GM13977 (cell line): ENCODE measurements at regions not wholly inside any gene's neighbourhood (a gene's known extent, or its start where the extent isn't known, plus 50 kb on each side); places are given as distances from the start of the nearest gene placed in this dataset.

Experiments used
- DNase-seq: peaks from one replicate; pipeline ENCODE4 v3.0.0; 2012; ENCODE audit warnings: low spot score
- CTCF ChIP-seq: IDR thresholded peaks from 2 replicates; pipeline ENCODE4 v1.5.1; 2012; ENCODE audit warnings: mild to moderate bottlenecking, control low read depth; ENCODE audit not compliant: insufficient read depth; ENCODE audit errors: extremely low read depth, missing control alignments
- in situ Hi-C: fragments of 300-500 bp; cut with MboI; formaldehyde crosslinking; loops from one replicate; pipeline ENCODE4 v1.12.0; 2022; ENCODE audit warnings: low sequenced_read_pairs, low pct_unique_long_range_greater_than_20kb, mixed read lengths, inconsistent platforms; ENCODE audit not compliant: unreplicated experiment

GRCh38 chr12:113732916-113733315 lies 233.2 kb downstream of the RBM19 start:
- DNase-seq, result no peak
- TF ChIP-seq CTCF, result no peak
- in situ Hi-C loops, result no loop called here

- in situ Hi-C loops, result no loop called here
- no peak for DNase-seq
- no peak for TF ChIP-seq CTCF
Measured at GRCh38 chr12:113727651-113728061, 238.5 kb downstream of the RBM19 start.

- no peak for TF ChIP-seq CTCF
- in situ Hi-C loops, result no loop called here
Measured at GRCh38 chr12:113726254-113726819, 239.8 kb downstream of the RBM19 start.

GRCh38 chr12:113725557-113725876 lies 240.6 kb downstream of the RBM19 start:
- in situ Hi-C loops, result no loop called here
- TF ChIP-seq CTCF, result no peak
- DNase-seq, result no peak

More at GRCh38 chr12:113726254-113726819, 239.8 kb downstream of the RBM19 start:
- no peak for DNase-seq

GRCh38 chr12:113724794-113725556 lies 241.2 kb downstream of the RBM19 start:
- in situ Hi-C loops, result no loop called here
- no peak for TF ChIP-seq CTCF
- no peak for DNase-seq

DNA sequence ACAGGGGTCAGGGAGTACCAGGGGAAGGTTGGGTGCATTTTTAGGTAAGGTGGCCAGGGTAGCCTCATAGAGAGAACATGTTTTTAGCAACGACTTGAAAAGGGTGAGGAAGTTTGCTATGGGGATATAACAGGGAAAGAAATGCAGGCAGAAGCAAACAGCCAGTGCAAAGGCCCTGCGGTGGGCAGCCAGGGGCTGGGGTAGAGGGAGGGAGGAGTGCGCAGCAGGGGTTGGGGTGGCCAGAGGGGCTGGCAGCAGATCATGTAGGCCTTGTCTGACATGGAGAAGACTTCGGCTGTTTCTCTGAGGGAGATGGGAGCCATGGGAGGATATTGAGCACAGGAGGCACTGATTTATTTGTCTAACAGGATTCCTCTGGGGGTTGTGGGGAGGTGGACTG lies 242.5 kb downstream of the RBM19 start:
- no peak for DNase-seq
- no peak for TF ChIP-seq CTCF
- in situ Hi-C loops, result no loop called here
